NT2/D1 (cell line): ENCODE measurements at regions not wholly inside any gene's neighbourhood (a gene's known extent, or its start where the extent isn't known, plus 50 kb on each side); places are given as distances from the start of the nearest gene placed in this dataset.

Experiments
- SUZ12 ChIP-seq: IDR thresholded peaks from 2 replicates; pipeline ENCODE4 v1.6.1; 2011; ENCODE audit not compliant: insufficient read length, insufficient read depth; ENCODE audit errors: extremely low read depth
- YY1 ChIP-seq: IDR thresholded peaks from 2 replicates; pipeline ENCODE4 v1.6.1; 2011; ENCODE audit not compliant: insufficient read length, insufficient read depth
- ZNF274 ChIP-seq: IDR thresholded peaks from 2 replicates; pipeline ENCODE4 v1.6.1; 2011; ENCODE audit warnings: mild to moderate bottlenecking, low read depth, low read length

DNA sequence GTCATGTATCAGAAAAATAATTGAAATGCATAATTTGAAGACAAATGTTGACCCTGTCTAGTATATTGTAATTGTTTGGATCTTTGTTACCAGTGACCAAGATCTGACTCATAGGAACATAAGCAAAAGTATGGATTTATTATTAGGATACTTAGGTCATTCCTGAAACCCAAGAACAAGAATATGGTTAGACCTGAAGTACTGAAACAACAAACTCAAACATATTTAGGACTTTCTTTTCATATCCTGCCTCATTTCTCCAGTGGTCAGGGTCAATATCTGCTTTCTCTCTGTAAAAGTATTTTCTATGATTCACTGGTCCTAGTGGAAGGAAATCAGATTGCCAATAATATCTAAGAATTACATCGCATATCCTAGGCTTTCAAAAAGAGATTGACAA, 1937.1 kb upstream of the WWC1 start:
- TF ChIP-seq YY1: no peak
- TF ChIP-seq ZNF274: no peak
- no peak for TF ChIP-seq SUZ12
